GM19240 (cell line): ENCODE measurements at regions not wholly inside any gene's neighbourhood (a gene's known extent, or its start where the extent isn't known, plus 50 kb on each side); places are given as distances from the start of the nearest gene placed in this dataset.
"Not testable (repeated sequence)": the region's sequence is repeated elsewhere in the genome, so short reads cannot be mapped to it uniquely, and the experiment has no call there.

ENCODE experiments used
- DNase-seq: peaks from one replicate; pipeline ENCODE4 v3.0.0; 2011; ENCODE audit warnings: low spot score; ENCODE audit not compliant: insufficient read length

- no peak for DNase-seq
Measured at GRCh38 chr12:91492648-91493047, 310.0 kb upstream of the DCN start.

DNA sequence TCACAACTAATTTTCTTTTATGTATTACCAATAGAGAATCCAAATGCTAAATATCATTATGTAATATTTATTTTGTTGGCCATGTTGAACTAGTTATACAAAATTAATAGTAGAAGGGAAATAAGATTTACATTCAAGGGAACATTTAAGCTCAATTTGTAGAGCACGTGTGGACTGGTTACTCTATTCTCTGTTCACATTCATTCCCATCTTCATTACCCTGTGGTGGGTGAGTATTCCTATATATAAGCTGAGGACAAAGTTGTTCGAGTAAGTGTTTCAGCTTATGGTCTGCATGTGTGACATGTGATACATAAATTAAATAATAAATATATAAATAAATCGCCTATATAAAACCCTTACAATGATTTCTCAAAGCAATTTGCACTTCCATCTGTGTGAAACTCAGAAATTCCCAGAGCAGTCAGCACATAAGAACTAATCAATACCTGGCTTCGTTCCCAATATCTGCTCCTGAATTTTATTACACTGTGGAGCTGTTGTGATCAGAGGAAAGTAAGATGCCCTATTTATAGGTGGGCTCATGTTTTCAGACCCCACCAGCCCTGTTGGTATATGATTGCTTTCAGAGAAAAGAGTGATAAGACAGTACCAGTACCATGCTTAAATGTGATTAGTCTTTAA is 308.2 kb upstream of the DCN start:
- DNase-seq, result no peak

- DNase-seq, result no peak
Measured at GRCh38 chr12:91483471-91483985, 300.9 kb upstream of the DCN start.

GRCh38 chr12:91482231-91482630 is 299.6 kb upstream of the DCN start:
- DNase-seq, result no peak

- no peak for DNase-seq
Measured at GRCh38 chr12:91478500-91478899, 295.9 kb upstream of the DCN start.

DNA sequence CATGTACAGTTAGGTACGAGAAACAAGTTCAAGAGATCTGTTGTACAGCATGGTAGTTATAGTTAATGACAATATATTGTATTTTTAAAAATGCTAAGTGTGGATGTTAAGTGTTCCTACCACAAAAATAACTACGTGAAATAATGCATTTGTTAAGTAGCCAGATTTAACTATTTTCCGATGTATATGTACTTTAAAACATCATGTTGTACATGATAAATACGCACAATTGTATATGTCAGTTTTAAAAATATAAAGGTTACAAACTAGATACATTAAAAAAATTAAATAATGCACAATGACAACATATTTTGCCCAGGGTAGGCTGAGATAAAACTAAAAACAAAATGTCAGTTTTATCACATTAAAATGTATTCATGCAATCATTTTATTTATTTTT is 285.1 kb upstream of the DCN start:
- no peak for DNase-seq

- no peak for DNase-seq
Measured at GRCh38 chr12:91461061-91461460, 278.4 kb upstream of the DCN start.

DNA sequence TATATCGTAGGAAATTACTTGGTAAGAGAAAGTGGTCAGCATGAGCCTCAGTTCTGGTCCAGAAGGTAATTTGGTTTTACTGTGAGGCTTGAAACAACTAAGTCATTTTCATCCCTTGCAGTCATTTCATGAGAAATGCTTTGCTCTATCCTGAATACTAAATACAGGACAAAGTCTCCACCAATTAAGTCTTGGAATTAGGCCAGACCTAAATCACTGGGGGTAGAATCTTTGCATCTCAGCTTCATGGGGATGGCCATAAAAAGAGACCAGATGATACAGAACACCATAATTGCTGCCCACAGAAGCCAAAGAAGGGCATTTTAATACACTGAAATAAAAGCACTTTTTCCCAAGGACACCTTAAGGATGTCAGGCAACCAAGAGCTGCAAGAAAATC is 277.9 kb upstream of the DCN start:
- DNase-seq, result no peak

- no peak for DNase-seq
Measured at GRCh38 chr12:91455321-91455720, 272.7 kb upstream of the DCN start.

- DNase-seq, result no peak
Measured at GRCh38 chr12:91454179-91454578, 271.6 kb upstream of the DCN start.

- not testable (repeated sequence) for DNase-seq
Measured at GRCh38 chr12:91452464-91452863, 269.8 kb upstream of the DCN start.

DNA sequence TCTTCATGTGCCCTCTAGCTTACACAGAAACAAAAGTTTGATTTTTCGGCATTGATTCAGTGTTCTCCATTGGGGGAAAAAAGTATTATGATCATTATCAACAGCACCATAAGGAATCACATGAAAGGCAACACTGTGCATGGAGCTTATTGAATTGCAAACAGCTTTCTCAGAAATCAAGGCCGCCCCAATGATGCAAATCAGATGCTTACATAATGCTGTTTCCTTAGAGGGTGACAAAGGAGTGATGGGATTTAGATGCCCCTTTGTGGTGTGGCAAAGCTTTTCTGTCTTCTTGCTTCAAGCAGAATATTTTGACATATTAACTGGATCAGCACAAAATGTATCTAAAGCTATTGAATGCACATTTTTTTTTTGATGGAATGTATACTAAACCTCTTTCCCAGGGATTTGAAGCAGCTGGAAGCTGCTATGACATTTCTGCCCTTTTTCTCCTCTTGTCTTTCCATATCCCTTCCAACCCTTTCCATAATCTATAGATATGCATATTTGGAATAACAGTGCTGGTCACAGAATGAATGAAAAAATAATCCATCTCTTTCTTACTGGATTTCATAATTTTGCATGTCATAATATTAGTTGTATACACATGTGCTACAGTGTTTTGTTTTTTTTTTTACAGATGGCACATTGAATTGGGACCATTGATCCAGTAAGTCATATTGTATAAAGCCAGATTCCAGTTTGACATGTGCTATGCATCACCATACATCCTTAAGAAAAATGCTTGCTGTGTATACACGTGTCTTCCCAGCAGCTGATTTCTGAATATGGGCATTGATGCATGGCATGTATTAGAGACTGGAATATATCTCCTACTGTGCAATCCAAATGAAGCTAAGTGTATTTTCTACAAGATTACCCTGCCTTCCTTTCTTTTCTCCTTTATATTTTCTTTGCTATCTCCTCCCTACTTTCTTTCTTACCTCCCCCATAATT is 259.7 kb upstream of the DCN start:
- DNase-seq, result no peak

DNA sequence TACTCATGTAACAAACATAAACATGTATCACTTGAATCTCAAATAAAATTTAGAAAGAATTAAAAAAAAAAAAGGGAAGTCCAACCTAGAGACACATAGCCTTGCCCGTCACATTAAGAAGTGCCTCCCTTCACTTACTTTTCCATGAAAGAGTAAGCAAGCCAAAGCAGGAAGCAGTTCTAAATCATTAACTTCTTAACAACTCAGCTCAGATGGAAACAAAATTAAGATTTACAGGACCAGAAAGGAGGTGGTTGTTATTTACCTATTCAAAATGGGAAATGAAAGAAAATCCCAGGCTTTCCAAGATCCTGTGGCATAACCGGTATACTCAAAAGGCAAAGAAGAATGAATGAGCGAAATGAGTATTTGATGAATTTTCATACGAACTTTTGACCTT is 258.6 kb upstream of the DCN start:
- no peak for DNase-seq

- no peak for DNase-seq
Measured at GRCh38 chr12:91434081-91434480, 251.5 kb upstream of the DCN start.

GRCh38 chr12:91432755-91433154 is 250.1 kb upstream of the DCN start:
- DNase-seq, result no peak

- DNase-seq, result no peak
Measured at GRCh38 chr12:91432089-91432488, 249.5 kb upstream of the DCN start.

DNA sequence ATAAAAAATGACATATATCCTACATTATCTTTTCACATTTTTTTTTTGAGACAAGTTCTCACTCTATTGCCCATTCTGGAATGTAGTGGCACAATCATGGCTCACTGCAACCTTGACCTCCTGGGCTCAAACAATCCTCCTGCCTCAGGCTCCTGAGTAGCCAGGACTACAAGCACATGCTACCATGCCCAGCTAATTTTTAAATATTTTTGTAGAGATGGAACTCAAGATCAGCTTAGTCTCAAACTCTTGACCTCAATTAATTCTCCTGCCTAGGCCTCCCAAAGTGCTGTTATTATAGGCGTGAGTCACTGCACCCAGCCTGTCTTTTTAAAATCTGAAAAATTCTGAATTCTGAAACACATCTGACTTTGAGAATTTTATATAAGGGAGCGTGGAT is 241.9 kb upstream of the DCN start:
- no peak for DNase-seq

GRCh38 chr12:91423693-91424050 is 241.1 kb upstream of the DCN start:
- DNase-seq, result no peak

- no peak for DNase-seq
Measured at GRCh38 chr12:91422811-91423692, 240.4 kb upstream of the DCN start.

DNA sequence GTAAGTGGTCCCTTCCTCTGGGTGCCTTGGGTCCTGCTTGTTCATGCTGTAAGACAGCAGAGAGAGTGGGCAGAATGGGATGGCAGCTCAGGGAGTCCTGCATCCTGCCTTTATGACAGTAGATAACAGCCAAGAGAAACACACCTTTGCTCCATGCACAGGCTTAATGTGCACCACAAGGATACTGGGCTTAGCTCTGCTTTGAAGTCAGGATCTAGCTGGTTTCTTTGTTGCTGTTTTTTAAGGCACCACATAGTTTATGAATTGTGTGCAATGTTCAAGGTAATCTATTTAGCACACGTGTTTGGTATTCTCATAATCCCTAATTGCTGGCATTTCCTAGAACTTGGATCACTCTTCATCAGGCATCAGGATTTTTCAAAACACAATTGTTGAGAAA is 239.5 kb upstream of the DCN start:
- DNase-seq, result no peak

DNA sequence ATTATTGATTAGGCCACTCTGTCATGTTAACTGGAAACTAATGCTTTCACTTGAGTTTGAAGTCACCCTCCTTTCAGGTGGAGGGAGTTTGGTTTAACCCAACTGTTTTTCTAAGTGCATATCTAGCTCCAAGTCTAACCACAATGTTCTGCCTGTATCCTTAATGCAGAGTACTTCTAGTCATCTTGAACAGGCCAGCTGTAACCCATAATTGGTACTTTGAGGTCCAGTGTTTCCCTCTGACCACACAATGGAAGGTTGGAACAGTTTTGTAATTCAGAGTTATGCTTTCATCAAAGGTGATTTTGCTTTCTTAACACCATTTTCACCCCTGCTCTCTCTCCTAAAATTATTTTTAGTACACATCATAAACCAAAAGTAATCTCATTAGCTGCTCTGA is 237.2 kb upstream of the DCN start:
- DNase-seq, result no peak
